K562 (cell line): ENCODE measurements at regions not wholly inside any gene's neighbourhood (a gene's known extent, or its start where the extent isn't known, plus 50 kb on each side); places are given as distances from the start of the nearest gene placed in this dataset.

Source experiments
- ATAC-seq: fragments of 200-7000 bp; cut with Tn5 transposase; 3 replicates; pipeline ENCODE4 v1.9.1; 2020; ENCODE audit warnings: moderate library complexity
- BruUV-seq: library from RNA; stranded (reverse); fragments of 400-500 nt; replicated peaks from 2 replicates; lab custom pipeline; 2021; lab: Mats Ljungman, UMichigan
- CTCF ChIA-PET: fragments of 300-600 bp; formaldehyde crosslinking; extraction: SDS; loops from one replicate; lab custom pipeline; 2021; ENCODE audit warnings: low intra/inter-chr PET ratio; lab: Yijun Ruan, JAX
- POLR2A ChIA-PET: fragments of 300-600, 350-650 bp; sonication (Branson Sonifier 250); formaldehyde crosslinking; extraction: SDS; loops from one replicate; lab custom pipeline; 2021; ENCODE audit warnings: antibody characterized with exemption, inconsistent platforms; lab: Yijun Ruan, JAX
- DNase-seq, 4 experiments: peaks; one replicate each; pipeline versions ENCODE4 v3.0.0 to v3.0.0-alpha.2; 2011 to 2018; ENCODE audit warnings: low spot score in 3 of 4, mixed read lengths in 3 of 4; ENCODE audit errors: extremely low read depth in 1 of 4
- FAIRE-seq: peaks from 2 replicates; lab custom pipeline; 2011; peaks lifted over from hg19 to GRCh38; lab: Jason Lieb, UNC
- H2AFZ ChIP-seq: 2 replicates; pipeline ENCODE4 v1.6.0; 2011; ENCODE audit warnings: low read depth, low read length, control low read depth, inconsistent platforms
- H3K27ac ChIP-seq: fragments of 200-600 bp; 3 replicates; pipeline ENCODE4 v1.8.0; 2011; ENCODE audit warnings: low read depth, mild to moderate bottlenecking, control low read depth, inconsistent platforms, low read length, moderate library complexity, mixed read lengths; ENCODE audit errors: extremely low read depth
- H3K27me3 ChIP-seq, 2 experiments: fragments of 300-600 bp in 1 of 2; 2 replicates in 1 of 2; 3 replicates in 1 of 2; pipeline versions ENCODE4 v1.6.0 to v1.8.0; 2011; ENCODE audit warnings: inconsistent platforms in 2 of 2, low read length in 2 of 2, mild to moderate bottlenecking in 1 of 2, mixed read lengths in 1 of 2, moderate library complexity in 1 of 2; ENCODE audit not compliant: control insufficient read depth in 2 of 2, insufficient read depth in 2 of 2
- H3K36me3 ChIP-seq: fragments of 300-600 bp; 3 replicates; pipeline ENCODE4 v1.8.0; 2011; ENCODE audit warnings: mild to moderate bottlenecking, low read length, inconsistent platforms; ENCODE audit not compliant: control insufficient read depth, insufficient read depth
- H3K4me1 ChIP-seq, 2 experiments: fragments of 200-600 bp in 1 of 2; replicated peaks in 1 of 2; 2 replicates in 1 of 2; 3 replicates in 1 of 2; pipeline versions ENCODE4 v1.5.1 to v1.8.0; 2011; ENCODE audit warnings: inconsistent platforms in 2 of 2, low read length in 2 of 2, mild to moderate bottlenecking in 1 of 2, mixed read lengths in 1 of 2, moderate library complexity in 1 of 2; ENCODE audit not compliant: control insufficient read depth in 2 of 2, insufficient read depth in 2 of 2
- H3K4me2 ChIP-seq: 2 replicates; pipeline ENCODE4 v1.6.1; 2011; ENCODE audit warnings: low read length, control low read depth, inconsistent platforms, mixed read lengths; ENCODE audit not compliant: insufficient read depth
- H3K4me3 ChIP-seq: fragments of 200-600 bp; sonication (generic), shearing (Covaris generic); 2 replicates; pipeline ENCODE4 v1.5.1; 2016; ENCODE audit warnings: control low read depth, inconsistent platforms
- H3K79me2 ChIP-seq: fragments of 200-600 bp; 3 replicates; pipeline ENCODE4 v1.8.0; 2011; ENCODE audit warnings: low read length, inconsistent platforms; ENCODE audit not compliant: control insufficient read depth, insufficient read depth
- H3K9ac ChIP-seq, 2 experiments: 2 replicates each; pipeline versions ENCODE4 v1.6.0 to v1.6.1; 2011; ENCODE audit warnings: low read depth in 2 of 2, low read length in 2 of 2, control low read depth in 1 of 2, inconsistent platforms in 1 of 2, mild to moderate bottlenecking in 1 of 2, mixed read lengths in 1 of 2; ENCODE audit not compliant: insufficient read depth in 1 of 2
- H3K9me1 ChIP-seq: one replicate; pipeline ENCODE4 v1.6.0; 2011; ENCODE audit warnings: inconsistent platforms, mild to moderate bottlenecking, low read length, moderate library complexity; ENCODE audit not compliant: control insufficient read depth, insufficient read depth
- H3K9me3 ChIP-seq: replicated peaks from 2 replicates; pipeline ENCODE4 v1.5.1; 2011; ENCODE audit warnings: low read depth, low read length, inconsistent platforms; ENCODE audit not compliant: control insufficient read depth, insufficient read depth
- H4K20me1 ChIP-seq: replicated peaks from 2 replicates; pipeline ENCODE4 v1.6.1; 2011; ENCODE audit warnings: low read length, inconsistent platforms, mixed read lengths; ENCODE audit not compliant: control insufficient read depth, insufficient read depth
- GABPA ChIP-seq: fragments of 200-800 bp; sonication (Bioruptor generic); conservative IDR thresholded peaks from 2 replicates; pipeline ENCODE4 v1.6.1; 2016; ENCODE audit warnings: low read depth, missing genetic modification characterization, missing compliant biosample characterization
- NR2C1 ChIP-seq, 2 experiments: fragments of 450-650 bp; IDR thresholded peaks; 2 replicates each; pipeline ENCODE4 v1.6.1; 2017; ENCODE audit warnings: mild to moderate bottlenecking in 2 of 2, antibody characterized with exemption in 1 of 2, inconsistent platforms in 1 of 2, missing compliant biosample characterization in 1 of 2, missing genetic modification characterization in 1 of 2
- NR2C2 ChIP-seq, 2 experiments: fragments of 200-800 bp in 1 of 2; sonication (Bioruptor generic) in 1 of 2; sonication (generic) in 1 of 2; formaldehyde crosslinking in 1 of 2; IDR thresholded peaks; 2 replicates each; pipeline versions ENCODE4 v1.6.1 to v1.8.0; 2016 to 2022; ENCODE audit warnings: mild to moderate bottlenecking in 1 of 2, missing compliant biosample characterization in 1 of 2, missing genetic modification characterization in 1 of 2, missing genetic modification reagents in 1 of 2
- WGBS: fragments of 100-300 bp; shearing (Covaris generic); methylation state at CpG from one replicate; pipeline ENCODE4 v1.1.6; 2016; ENCODE audit warnings: low coverage, mixed read lengths; ENCODE audit not compliant: insufficient coverage; ENCODE audit errors: missing lambda C conversion rate; 5-methylcytosine and 5-hydroxymethylcytosine counted together
- in situ Hi-C: fragments of 300-500 bp; cut with MboI; formaldehyde crosslinking; loops from 4 replicates; pipeline ENCODE4 v1.15.0; 2018; ENCODE audit warnings: inconsistent platforms, mixed read lengths
- intact Hi-C: fragments of 100-400 bp; cut with micrococcal nuclease; formaldehyde crosslinking; loops from 2 replicates; pipeline ENCODE4 v1.14.2; 2022
- TF ChIP-seq, protein P1 (sequence below), 2 experiments: fragments of 450-650 bp in 1 of 2; sonication (generic) in 1 of 2; formaldehyde crosslinking in 1 of 2; IDR thresholded peaks; 2 replicates each; pipeline versions ENCODE4 v1.7.1 to v1.9.0; 2016 to 2022; ENCODE audit warnings: inconsistent platforms in 1 of 2, mild to moderate bottlenecking in 1 of 2, missing genetic modification reagents in 1 of 2
- TF ChIP-seq, protein P2 (sequence below): fragments of 250-450 bp; sonication (Bioruptor Pico); IDR thresholded peaks from 2 replicates; pipeline ENCODE4 v1.8.0; 2022; ENCODE audit warnings: inconsistent platforms, mild to moderate bottlenecking, moderate library complexity, borderline replicate concordance

DNA sequence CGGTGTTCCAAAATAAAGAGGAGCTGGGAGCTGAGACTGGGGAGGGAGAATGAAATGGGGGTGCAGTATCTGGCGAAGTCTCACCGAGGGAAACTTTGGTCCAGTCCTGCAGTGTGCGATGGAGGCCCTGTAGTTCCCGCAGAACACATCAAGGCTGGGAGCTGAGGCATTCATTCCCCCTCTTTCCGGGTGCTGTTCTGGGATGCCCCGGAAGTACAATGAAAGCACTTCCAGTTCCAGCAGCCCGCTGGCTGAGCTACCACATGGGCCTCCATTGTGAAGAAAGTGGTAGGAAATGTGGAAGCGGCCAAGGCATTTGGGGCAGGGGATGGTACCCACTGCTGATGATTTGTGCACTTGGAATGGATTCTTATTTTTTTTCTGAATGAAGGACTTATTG is 560.7 kb downstream of the GLRX3 start:
- in situ Hi-C loops, result no loop called here
- Histone ChIP-seq H4K20me1 (no peaks in the 10 kb centered on the region), H3K27me3 (no peaks in the 10 kb centered on the region), H3K4me2 (no peak overlapping the region), H3K36me3 (no peaks in the 10 kb centered on the region), H3K79me2 (no peaks in the 10 kb centered on the region), H2AFZ (no peak overlapping the region), H3K9me3 (no peaks in the 10 kb centered on the region)
- POLR2A ChIA-PET, result no interaction called here
- no TSS peak for BruUV-seq
- WGBS, result 0% methylated on average over 8 of the region's 9 CpGs
- DNase-seq (no peak), FAIRE-seq (no peak)
- TF ChIP-seq, protein P1, sequence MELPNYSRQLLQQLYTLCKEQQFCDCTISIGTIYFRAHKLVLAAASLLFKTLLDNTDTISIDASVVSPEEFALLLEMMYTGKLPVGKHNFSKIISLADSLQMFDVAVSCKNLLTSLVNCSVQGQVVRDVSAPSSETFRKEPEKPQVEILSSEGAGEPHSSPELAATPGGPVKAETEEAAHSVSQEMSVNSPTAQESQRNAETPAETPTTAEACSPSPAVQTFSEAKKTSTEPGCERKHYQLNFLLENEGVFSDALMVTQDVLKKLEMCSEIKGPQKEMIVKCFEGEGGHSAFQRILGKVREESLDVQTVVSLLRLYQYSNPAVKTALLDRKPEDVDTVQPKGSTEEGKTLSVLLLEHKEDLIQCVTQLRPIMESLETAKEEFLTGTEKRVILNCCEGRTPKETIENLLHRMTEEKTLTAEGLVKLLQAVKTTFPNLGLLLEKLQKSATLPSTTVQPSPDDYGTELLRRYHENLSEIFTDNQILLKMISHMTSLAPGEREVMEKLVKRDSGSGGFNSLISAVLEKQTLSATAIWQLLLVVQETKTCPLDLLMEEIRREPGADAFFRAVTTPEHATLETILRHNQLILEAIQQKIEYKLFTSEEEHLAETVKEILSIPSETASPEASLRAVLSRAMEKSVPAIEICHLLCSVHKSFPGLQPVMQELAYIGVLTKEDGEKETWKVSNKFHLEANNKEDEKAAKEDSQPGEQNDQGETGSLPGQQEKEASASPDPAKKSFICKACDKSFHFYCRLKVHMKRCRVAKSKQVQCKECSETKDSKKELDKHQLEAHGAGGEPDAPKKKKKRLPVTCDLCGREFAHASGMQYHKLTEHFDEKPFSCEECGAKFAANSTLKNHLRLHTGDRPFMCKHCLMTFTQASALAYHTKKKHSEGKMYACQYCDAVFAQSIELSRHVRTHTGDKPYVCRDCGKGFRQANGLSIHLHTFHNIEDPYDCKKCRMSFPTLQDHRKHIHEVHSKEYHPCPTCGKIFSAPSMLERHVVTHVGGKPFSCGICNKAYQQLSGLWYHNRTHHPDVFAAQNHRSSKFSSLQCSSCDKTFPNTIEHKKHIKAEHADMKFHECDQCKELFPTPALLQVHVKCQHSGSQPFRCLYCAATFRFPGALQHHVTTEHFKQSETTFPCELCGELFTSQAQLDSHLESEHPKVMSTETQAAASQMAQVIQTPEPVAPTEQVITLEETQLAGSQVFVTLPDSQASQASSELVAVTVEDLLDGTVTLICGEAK (IDR thresholded peaks at IDR 0.05), result peak; percentile 66
- TF ChIP-seq, protein P1 (CRISPR knock-in tag; IDR thresholded peaks at IDR 0.05), result no peak
- TF ChIP-seq NR2C2 (CRISPR knock-in tag; IDR thresholded peaks at IDR 0.05) (no peak), NR2C2 (tag; IDR thresholded peaks at IDR 0.05) (peak; percentile 60), NR2C1 (IDR thresholded peaks at IDR 0.05) (peak; percentile 83), NR2C1 (tag; IDR thresholded peaks at IDR 0.05) (peak; percentile 78), GABPA (tag) (peak; percentile 36; the same call in 1 of the 2 replicates)
- TF ChIP-seq, protein P2, sequence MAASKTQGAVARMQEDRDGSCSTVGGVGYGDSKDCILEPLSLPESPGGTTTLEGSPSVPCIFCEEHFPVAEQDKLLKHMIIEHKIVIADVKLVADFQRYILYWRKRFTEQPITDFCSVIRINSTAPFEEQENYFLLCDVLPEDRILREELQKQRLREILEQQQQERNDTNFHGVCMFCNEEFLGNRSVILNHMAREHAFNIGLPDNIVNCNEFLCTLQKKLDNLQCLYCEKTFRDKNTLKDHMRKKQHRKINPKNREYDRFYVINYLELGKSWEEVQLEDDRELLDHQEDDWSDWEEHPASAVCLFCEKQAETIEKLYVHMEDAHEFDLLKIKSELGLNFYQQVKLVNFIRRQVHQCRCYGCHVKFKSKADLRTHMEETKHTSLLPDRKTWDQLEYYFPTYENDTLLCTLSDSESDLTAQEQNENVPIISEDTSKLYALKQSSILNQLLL (CRISPR knock-in tag), result no peak
- TF ChIP-seq, all 486 proteins: peak for 4
- CTCF ChIA-PET, result no interaction called here
- Histone ChIP-seq H3K9me1 (no peaks in the 10 kb centered on the region), H3K4me1 (no peaks in the 10 kb centered on the region), H3K27ac (no peak overlapping the region), H3K9ac (no peak overlapping the region), H3K4me3 (no peak overlapping the region)
- no peak for ATAC-seq
- intact Hi-C loops, result no loop called here
